ENCODE measurements at regions not wholly inside any gene's neighbourhood (a gene's known extent, or its start where the extent isn't known, plus 50 kb on each side); places are given as distances from the start of the nearest gene placed in this dataset.

DNA sequence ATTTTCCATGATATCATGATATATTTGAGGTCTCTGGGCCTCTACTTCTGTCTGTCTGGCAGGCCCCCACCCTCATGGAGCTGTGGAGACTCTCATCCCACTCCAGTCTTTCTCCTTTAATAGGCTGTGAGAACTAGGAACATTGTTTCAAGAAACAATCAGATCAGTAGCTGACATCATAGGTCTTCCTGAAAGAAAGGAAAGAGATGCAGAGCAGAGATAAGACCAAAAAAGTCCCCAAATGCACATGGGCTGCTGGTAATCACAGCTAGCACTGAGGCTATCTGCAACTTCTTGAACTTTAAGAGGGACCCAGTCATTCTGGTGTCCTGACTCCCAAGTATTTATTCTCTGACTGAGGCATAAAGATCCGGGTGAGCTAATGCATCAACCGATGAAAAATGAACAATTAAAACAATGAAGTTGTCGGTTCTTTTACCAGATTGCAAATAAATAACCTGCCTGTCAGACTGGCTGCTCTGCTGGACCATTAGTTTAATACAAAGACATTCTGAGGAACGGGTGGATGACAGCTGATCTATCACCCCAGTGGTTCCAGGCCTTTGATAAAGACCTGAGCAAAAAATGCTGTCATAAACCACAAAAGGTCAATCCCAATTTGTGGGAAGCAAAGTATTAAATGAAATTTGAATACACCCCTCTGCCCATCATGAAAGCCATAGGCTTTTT is 780.8 kb upstream of the GOLIM4 start:
- TF ChIP-seq, protein P1, sequence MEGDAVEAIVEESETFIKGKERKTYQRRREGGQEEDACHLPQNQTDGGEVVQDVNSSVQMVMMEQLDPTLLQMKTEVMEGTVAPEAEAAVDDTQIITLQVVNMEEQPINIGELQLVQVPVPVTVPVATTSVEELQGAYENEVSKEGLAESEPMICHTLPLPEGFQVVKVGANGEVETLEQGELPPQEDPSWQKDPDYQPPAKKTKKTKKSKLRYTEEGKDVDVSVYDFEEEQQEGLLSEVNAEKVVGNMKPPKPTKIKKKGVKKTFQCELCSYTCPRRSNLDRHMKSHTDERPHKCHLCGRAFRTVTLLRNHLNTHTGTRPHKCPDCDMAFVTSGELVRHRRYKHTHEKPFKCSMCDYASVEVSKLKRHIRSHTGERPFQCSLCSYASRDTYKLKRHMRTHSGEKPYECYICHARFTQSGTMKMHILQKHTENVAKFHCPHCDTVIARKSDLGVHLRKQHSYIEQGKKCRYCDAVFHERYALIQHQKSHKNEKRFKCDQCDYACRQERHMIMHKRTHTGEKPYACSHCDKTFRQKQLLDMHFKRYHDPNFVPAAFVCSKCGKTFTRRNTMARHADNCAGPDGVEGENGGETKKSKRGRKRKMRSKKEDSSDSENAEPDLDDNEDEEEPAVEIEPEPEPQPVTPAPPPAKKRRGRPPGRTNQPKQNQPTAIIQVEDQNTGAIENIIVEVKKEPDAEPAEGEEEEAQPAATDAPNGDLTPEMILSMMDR (IDR thresholded peaks at IDR 0.05; ENCODE audit: insufficient read depth, low read length): no peak
- TF ChIP-seq, protein P2, sequence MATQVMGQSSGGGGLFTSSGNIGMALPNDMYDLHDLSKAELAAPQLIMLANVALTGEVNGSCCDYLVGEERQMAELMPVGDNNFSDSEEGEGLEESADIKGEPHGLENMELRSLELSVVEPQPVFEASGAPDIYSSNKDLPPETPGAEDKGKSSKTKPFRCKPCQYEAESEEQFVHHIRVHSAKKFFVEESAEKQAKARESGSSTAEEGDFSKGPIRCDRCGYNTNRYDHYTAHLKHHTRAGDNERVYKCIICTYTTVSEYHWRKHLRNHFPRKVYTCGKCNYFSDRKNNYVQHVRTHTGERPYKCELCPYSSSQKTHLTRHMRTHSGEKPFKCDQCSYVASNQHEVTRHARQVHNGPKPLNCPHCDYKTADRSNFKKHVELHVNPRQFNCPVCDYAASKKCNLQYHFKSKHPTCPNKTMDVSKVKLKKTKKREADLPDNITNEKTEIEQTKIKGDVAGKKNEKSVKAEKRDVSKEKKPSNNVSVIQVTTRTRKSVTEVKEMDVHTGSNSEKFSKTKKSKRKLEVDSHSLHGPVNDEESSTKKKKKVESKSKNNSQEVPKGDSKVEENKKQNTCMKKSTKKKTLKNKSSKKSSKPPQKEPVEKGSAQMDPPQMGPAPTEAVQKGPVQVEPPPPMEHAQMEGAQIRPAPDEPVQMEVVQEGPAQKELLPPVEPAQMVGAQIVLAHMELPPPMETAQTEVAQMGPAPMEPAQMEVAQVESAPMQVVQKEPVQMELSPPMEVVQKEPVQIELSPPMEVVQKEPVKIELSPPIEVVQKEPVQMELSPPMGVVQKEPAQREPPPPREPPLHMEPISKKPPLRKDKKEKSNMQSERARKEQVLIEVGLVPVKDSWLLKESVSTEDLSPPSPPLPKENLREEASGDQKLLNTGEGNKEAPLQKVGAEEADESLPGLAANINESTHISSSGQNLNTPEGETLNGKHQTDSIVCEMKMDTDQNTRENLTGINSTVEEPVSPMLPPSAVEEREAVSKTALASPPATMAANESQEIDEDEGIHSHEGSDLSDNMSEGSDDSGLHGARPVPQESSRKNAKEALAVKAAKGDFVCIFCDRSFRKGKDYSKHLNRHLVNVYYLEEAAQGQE (IDR thresholded peaks at IDR 0.05; ENCODE audit: insufficient replicate concordance, low read depth): no peak
- no peak for TF ChIP-seq POLR2AphosphoS5 (IDR thresholded peaks at IDR 0.05; ENCODE audit: low read depth)

All from HL-60 (cell line).